SK-N-SH treated with all-trans-retinoic acid at 6 μM for 48 hours (cell line): ENCODE measurements at regions not wholly inside any gene's neighbourhood (a gene's known extent, or its start where the extent isn't known, plus 50 kb on each side); places are given as distances from the start of the nearest gene placed in this dataset.

Experiments used
- ATAC-seq: fragments of 200-7000 bp; cut with Tn5 transposase; 3 replicates; pipeline ENCODE4 v1.9.1; 2020; ENCODE audit warnings: mild to moderate bottlenecking, moderate library complexity
- BACH2 ChIP-seq: fragments of 250-450 bp; sonication (Bioruptor Pico); IDR thresholded peaks from 2 replicates; pipeline ENCODE4 v1.9.0; 2021; ENCODE audit warnings: mild to moderate bottlenecking, borderline replicate concordance
- CSDC2 ChIP-seq: fragments of 250-450 bp; sonication (Bioruptor Pico); IDR thresholded peaks from 2 replicates; pipeline ENCODE4 v1.5.0; 2020; ENCODE audit warnings: mild to moderate bottlenecking, moderate library complexity
- ESRRG ChIP-seq: fragments of 250-450 bp; sonication (Bioruptor Pico); IDR thresholded peaks from 2 replicates; pipeline ENCODE4 v1.6.1; 2021; ENCODE audit warnings: mild to moderate bottlenecking
- ISL1 ChIP-seq: fragments of 250-450 bp; sonication (Bioruptor Pico); IDR thresholded peaks from 2 replicates; pipeline ENCODE4 v2.1.2; 2022; ENCODE audit warnings: mild to moderate bottlenecking, moderate library complexity
- OSR1 ChIP-seq: fragments of 250-450 bp; sonication (Bioruptor Pico); IDR thresholded peaks from 2 replicates; pipeline ENCODE4 v1.8.0; 2022; ENCODE audit warnings: moderate library complexity, mild to moderate bottlenecking, inconsistent platforms
- RARB ChIP-seq: fragments of 250-450 bp; sonication (Bioruptor Pico); IDR thresholded peaks from 2 replicates; pipeline ENCODE4 v1.8.0; 2021; ENCODE audit warnings: mild to moderate bottlenecking, moderate library complexity
- SNAI2 ChIP-seq: fragments of 250-450 bp; sonication (Bioruptor Pico); IDR thresholded peaks from 2 replicates; pipeline ENCODE4 v1.5.0; 2020; ENCODE audit warnings: mild to moderate bottlenecking, moderate library complexity
- TOX ChIP-seq: fragments of 250-450 bp; sonication (Bioruptor Pico); IDR thresholded peaks from 2 replicates; pipeline ENCODE4 v1.8.0; 2021; ENCODE audit warnings: mild to moderate bottlenecking, moderate library complexity, borderline replicate concordance
- ZC3H10 ChIP-seq: fragments of 250-450 bp; sonication (Bioruptor Pico); IDR thresholded peaks from 2 replicates; pipeline ENCODE4 v1.5.1; 2021; ENCODE audit warnings: mild to moderate bottlenecking, moderate library complexity
- ZFP3 ChIP-seq: fragments of 250-450 bp; sonication (Bioruptor Pico); IDR thresholded peaks from 2 replicates; pipeline ENCODE4 v1.5.0; 2020; ENCODE audit warnings: mild to moderate bottlenecking, moderate library complexity
- ZNF565 ChIP-seq: fragments of 450-650 bp; formaldehyde crosslinking; conservative IDR thresholded peaks from 2 replicates; pipeline ENCODE4 v1.5.0; 2020; ENCODE audit warnings: low read depth, mild to moderate bottlenecking, moderate library complexity
- ZNF70 ChIP-seq: fragments of 450-650 bp; formaldehyde crosslinking; IDR thresholded peaks from 2 replicates; pipeline ENCODE4 v1.5.0; 2020; ENCODE audit warnings: mild to moderate bottlenecking, moderate library complexity
- ZNF8 ChIP-seq: fragments of 450-650 bp; formaldehyde crosslinking; IDR thresholded peaks from 2 replicates; pipeline ENCODE4 v1.5.0; 2020; ENCODE audit warnings: mild to moderate bottlenecking, moderate library complexity
- TF ChIP-seq, protein P1 (sequence below): fragments of 250-450 bp; sonication (Bioruptor Pico); IDR thresholded peaks from 2 replicates; pipeline ENCODE4 v1.8.0; 2021; ENCODE audit warnings: low read depth, mild to moderate bottlenecking, moderate library complexity, borderline replicate concordance
- TF ChIP-seq, protein P2 (sequence below): fragments of 250-450 bp; sonication (Bioruptor Pico); IDR thresholded peaks from 2 replicates; pipeline ENCODE4 v1.5.0; 2020; ENCODE audit warnings: mild to moderate bottlenecking, moderate library complexity
- TF ChIP-seq, protein P3 (sequence below): fragments of 250-450 bp; sonication (Bioruptor Pico); IDR thresholded peaks from 2 replicates; pipeline ENCODE4 v1.8.0; 2020; ENCODE audit warnings: mild to moderate bottlenecking, moderate library complexity, borderline replicate concordance
- TF ChIP-seq, protein P4 (sequence below): fragments of 250-450 bp; sonication (Bioruptor Pico); IDR thresholded peaks from 2 replicates; pipeline ENCODE4 v1.5.1; 2020; ENCODE audit warnings: low read depth, mild to moderate bottlenecking, moderate library complexity
- TF ChIP-seq, protein P5 (sequence below): fragments of 250-450 bp; sonication (Bioruptor Pico); IDR thresholded peaks from 2 replicates; pipeline ENCODE4 v1.5.1; 2021; ENCODE audit warnings: mild to moderate bottlenecking, moderate library complexity

DNA sequence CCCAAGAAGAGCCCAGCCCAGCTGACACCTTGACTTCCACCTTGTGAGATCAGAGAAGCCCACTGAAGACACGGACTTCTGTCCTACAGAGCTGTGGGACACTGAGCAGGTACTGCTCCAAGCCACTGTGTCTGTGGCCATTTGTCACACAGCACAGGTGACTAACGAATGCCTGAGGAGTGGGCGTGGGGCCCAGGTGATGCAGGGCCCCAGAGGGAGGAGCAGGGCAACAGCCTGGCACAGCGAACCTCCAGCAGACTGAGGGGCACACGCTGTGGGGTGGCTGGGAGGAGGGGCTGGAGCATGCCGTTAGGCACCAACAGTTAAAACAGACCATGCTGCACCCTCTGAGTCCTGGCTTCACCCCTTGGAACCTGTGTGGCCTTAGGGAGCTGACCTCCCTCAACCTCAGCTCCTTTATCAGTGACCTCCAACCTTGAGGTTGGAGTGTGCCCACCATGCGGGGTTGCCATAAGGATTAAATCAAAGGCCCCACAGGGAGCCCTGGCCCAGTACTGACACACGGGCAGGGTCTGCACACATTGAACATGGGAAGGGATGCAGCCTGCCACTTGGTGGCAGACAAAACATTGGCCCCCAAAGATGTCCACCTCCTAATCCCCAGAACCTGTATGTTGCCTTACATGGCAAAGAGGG lies 119.9 kb upstream of the CST7 start:
- no peak for ATAC-seq
- TF ChIP-seq ZFP3 (CRISPR knock-in tag) (no peak), ISL1 (no peak), TOX (CRISPR knock-in tag) (no peak), ZNF8 (CRISPR knock-in tag) (no peak), ZC3H10 (CRISPR knock-in tag) (no peak), OSR1 (CRISPR knock-in tag) (no peak), RARB (CRISPR knock-in tag) (no peak), BACH2 (no peak)
- TF ChIP-seq, protein P1, sequence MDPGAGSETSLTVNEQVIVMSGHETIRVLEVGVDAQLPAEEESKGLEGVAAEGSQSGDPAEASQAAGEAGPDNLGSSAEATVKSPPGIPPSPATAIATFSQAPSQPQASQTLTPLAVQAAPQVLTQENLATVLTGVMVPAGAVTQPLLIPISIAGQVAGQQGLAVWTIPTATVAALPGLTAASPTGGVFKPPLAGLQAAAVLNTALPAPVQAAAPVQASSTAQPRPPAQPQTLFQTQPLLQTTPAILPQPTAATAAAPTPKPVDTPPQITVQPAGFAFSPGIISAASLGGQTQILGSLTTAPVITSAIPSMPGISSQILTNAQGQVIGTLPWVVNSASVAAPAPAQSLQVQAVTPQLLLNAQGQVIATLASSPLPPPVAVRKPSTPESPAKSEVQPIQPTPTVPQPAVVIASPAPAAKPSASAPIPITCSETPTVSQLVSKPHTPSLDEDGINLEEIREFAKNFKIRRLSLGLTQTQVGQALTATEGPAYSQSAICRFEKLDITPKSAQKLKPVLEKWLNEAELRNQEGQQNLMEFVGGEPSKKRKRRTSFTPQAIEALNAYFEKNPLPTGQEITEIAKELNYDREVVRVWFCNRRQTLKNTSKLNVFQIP (CRISPR knock-in tag) = no peak
- TF ChIP-seq, protein P2, sequence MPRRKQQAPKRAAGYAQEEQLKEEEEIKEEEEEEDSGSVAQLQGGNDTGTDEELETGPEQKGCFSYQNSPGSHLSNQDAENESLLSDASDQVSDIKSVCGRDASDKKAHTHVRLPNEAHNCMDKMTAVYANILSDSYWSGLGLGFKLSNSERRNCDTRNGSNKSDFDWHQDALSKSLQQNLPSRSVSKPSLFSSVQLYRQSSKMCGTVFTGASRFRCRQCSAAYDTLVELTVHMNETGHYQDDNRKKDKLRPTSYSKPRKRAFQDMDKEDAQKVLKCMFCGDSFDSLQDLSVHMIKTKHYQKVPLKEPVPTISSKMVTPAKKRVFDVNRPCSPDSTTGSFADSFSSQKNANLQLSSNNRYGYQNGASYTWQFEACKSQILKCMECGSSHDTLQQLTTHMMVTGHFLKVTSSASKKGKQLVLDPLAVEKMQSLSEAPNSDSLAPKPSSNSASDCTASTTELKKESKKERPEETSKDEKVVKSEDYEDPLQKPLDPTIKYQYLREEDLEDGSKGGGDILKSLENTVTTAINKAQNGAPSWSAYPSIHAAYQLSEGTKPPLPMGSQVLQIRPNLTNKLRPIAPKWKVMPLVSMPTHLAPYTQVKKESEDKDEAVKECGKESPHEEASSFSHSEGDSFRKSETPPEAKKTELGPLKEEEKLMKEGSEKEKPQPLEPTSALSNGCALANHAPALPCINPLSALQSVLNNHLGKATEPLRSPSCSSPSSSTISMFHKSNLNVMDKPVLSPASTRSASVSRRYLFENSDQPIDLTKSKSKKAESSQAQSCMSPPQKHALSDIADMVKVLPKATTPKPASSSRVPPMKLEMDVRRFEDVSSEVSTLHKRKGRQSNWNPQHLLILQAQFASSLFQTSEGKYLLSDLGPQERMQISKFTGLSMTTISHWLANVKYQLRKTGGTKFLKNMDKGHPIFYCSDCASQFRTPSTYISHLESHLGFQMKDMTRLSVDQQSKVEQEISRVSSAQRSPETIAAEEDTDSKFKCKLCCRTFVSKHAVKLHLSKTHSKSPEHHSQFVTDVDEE (CRISPR knock-in tag) = no peak
- TF ChIP-seq, protein P3, sequence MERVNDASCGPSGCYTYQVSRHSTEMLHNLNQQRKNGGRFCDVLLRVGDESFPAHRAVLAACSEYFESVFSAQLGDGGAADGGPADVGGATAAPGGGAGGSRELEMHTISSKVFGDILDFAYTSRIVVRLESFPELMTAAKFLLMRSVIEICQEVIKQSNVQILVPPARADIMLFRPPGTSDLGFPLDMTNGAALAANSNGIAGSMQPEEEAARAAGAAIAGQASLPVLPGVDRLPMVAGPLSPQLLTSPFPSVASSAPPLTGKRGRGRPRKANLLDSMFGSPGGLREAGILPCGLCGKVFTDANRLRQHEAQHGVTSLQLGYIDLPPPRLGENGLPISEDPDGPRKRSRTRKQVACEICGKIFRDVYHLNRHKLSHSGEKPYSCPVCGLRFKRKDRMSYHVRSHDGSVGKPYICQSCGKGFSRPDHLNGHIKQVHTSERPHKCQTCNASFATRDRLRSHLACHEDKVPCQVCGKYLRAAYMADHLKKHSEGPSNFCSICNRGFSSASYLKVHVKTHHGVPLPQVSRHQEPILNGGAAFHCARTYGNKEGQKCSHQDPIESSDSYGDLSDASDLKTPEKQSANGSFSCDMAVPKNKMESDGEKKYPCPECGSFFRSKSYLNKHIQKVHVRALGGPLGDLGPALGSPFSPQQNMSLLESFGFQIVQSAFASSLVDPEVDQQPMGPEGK (CRISPR knock-in tag) = no peak
- TF ChIP-seq, protein P4, sequence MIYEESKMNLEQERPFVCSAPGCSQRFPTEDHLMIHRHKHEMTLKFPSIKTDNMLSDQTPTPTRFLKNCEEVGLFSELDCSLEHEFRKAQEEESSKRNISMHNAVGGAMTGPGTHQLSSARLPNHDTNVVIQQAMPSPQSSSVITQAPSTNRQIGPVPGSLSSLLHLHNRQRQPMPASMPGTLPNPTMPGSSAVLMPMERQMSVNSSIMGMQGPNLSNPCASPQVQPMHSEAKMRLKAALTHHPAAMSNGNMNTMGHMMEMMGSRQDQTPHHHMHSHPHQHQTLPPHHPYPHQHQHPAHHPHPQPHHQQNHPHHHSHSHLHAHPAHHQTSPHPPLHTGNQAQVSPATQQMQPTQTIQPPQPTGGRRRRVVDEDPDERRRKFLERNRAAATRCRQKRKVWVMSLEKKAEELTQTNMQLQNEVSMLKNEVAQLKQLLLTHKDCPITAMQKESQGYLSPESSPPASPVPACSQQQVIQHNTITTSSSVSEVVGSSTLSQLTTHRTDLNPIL (CRISPR knock-in tag) = no peak

DNA sequence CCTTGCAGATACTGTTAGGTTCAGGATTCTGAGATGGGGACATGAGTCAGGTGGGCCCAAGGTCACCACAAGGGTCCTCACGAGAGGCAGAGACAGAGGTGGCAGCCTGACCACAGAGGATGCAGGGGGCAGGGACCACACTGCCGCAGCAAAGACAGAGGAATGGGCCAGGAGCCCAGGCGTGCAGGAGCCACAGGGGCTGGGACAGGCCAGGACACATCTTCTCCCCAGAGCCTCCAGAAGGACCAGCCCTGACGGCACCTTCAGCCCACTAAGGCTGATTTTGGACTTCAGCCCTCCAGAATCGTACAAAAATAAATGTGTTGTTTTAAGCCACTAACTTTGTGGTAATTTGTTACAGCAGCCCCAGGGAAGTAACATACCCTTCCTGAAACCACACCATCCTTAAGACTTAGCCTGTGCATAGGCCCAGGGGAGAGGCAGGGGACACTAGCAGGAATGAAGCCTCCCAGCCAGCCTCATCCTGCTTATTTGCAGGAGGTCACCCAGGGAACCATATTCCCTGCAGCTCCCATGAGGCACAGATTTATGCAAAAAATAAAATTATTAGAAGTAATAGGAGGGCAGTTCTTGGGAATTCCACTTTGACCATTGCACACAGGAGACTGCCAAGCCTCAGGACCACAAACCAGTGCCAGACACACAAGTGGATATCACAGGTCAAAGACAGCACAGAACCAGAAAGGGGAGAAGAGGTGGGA lies 119.3 kb upstream of the CST7 start:
- no peak for ATAC-seq

DNA sequence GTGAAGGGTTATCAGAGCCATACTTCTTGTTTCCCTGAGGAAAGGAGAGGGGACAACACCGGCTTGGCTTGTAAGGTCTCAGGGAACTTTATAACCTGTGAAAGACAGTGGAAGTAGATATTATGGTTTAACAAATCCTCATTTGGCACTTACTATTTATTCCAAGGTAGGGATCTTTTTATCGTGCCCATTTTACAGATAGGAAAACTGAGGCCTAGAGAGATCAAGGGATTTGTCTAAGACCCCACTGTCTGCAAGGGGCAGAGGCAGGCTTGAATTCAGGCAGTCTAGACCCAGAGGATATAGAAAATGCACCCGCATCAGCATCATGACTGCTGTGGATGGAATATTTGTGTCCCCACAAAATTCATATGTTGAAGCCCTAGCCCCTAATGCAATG lies 118.4 kb upstream of the CST7 start:
- ATAC-seq = no peak
- no peak for TF ChIP-seq ESRRG
- TF ChIP-seq, protein P5, sequence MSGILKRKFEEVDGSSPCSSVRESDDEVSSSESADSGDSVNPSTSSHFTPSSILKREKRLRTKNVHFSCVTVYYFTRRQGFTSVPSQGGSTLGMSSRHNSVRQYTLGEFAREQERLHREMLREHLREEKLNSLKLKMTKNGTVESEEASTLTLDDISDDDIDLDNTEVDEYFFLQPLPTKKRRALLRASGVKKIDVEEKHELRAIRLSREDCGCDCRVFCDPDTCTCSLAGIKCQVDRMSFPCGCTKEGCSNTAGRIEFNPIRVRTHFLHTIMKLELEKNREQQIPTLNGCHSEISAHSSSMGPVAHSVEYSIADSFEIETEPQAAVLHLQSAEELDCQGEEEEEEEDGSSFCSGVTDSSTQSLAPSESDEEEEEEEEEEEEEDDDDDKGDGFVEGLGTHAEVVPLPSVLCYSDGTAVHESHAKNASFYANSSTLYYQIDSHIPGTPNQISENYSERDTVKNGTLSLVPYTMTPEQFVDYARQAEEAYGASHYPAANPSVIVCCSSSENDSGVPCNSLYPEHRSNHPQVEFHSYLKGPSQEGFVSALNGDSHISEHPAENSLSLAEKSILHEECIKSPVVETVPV (CRISPR knock-in tag) = no peak
- no peak for TF ChIP-seq ZNF565
- TF ChIP-seq RARB (CRISPR knock-in tag) = no peak
- TF ChIP-seq SNAI2 (CRISPR knock-in tag) = no peak
- no peak for TF ChIP-seq ZNF70
- TF ChIP-seq BACH2 = no peak
- no peak for TF ChIP-seq TOX (CRISPR knock-in tag)
- TF ChIP-seq CSDC2 (CRISPR knock-in tag) = no peak
- no peak for TF ChIP-seq ZNF8 (CRISPR knock-in tag)

More for the DNA sequence above, 119.3 kb upstream of the CST7 start:
- TF ChIP-seq, protein P3 (CRISPR knock-in tag) = no peak
- no peak for TF ChIP-seq TOX (CRISPR knock-in tag)
